KMS-11 (cell line): ENCODE measurements at regions not wholly inside any gene's neighbourhood (a gene's known extent, or its start where the extent isn't known, plus 50 kb on each side); places are given as distances from the start of the nearest gene placed in this dataset.

Experiments
- H2AFZ ChIP-seq: fragments of 200-600 bp; sonication (generic); 2 replicates; pipeline ENCODE4 v1.6.1; 2016; ENCODE audit warnings: antibody characterized with exemption, mixed run types, low read depth
- H3K27ac ChIP-seq: fragments of 200-600 bp; sonication (generic); 2 replicates; pipeline ENCODE4 v1.6.1; 2016; ENCODE audit warnings: mild to moderate bottlenecking, mixed run types
- H3K27me3 ChIP-seq: fragments of 200-600 bp; sonication (generic); 2 replicates; pipeline ENCODE4 v1.6.1; 2017; ENCODE audit warnings: mild to moderate bottlenecking, low read depth, mixed run types, moderate library complexity; ENCODE audit not compliant: insufficient read depth
- H3K36me3 ChIP-seq: fragments of 200-600 bp; sonication (generic); 2 replicates; pipeline ENCODE4 v1.6.1; 2017; ENCODE audit warnings: mild to moderate bottlenecking, mixed run types; ENCODE audit not compliant: insufficient read depth
- H3K4me1 ChIP-seq: fragments of 200-600 bp; sonication (generic); 2 replicates; pipeline ENCODE4 v1.6.1; 2016; ENCODE audit warnings: mild to moderate bottlenecking, low read depth, mixed run types; ENCODE audit not compliant: poor library complexity, severe bottlenecking
- H3K4me2 ChIP-seq: fragments of 200-600 bp; sonication (generic); 2 replicates; pipeline ENCODE4 v1.7.0; 2016; ENCODE audit warnings: mild to moderate bottlenecking, mixed run types
- H3K4me3 ChIP-seq: fragments of 200-600 bp; sonication (generic); IDR thresholded peaks from 2 replicates; pipeline ENCODE4 v1.6.1; 2017; ENCODE audit warnings: low read depth, low read length, mixed read lengths; ENCODE audit not compliant: insufficient read depth
- H3K79me2 ChIP-seq: fragments of 200-600 bp; sonication (generic); 2 replicates; pipeline ENCODE4 v1.6.1; 2016; ENCODE audit warnings: low read depth, mixed run types; ENCODE audit not compliant: insufficient read depth
- H3K9ac ChIP-seq: fragments of 200-600 bp; sonication (generic); 2 replicates; pipeline ENCODE4 v1.6.1; 2016; ENCODE audit warnings: mild to moderate bottlenecking, mixed run types
- H4K20me1 ChIP-seq: fragments of 200-600 bp; sonication (generic); 2 replicates; pipeline ENCODE4 v1.6.1; 2016; ENCODE audit warnings: mild to moderate bottlenecking, mixed run types; ENCODE audit not compliant: insufficient read depth
- CTCF ChIP-seq: fragments of 200-600 bp; sonication (generic); conservative IDR thresholded peaks from 2 replicates; pipeline ENCODE4 v1.6.1; 2017; ENCODE audit warnings: low read depth, mild to moderate bottlenecking, antibody characterized with exemption, low read length, moderate library complexity, mixed read lengths

- no peaks in the 10 kb centered on the region for H4K20me1 ChIP-seq
- H3K27ac ChIP-seq, result no peak overlapping the region
- no peak overlapping the region for H3K4me2 ChIP-seq
- H3K4me3 ChIP-seq, result no peak overlapping the region
- H2AFZ ChIP-seq, result no peak overlapping the region
- H3K79me2 ChIP-seq, result no peaks in the 10 kb centered on the region
- no peak overlapping the region for H3K9ac ChIP-seq
- no peaks in the 10 kb centered on the region for H3K36me3 ChIP-seq
- no peaks in the 10 kb centered on the region for H3K27me3 ChIP-seq
- no peak for TF ChIP-seq CTCF
- no peaks in the 10 kb centered on the region for H3K4me1 ChIP-seq
Observed at GRCh38 chr2:207279520-207279919, 113.8 kb upstream of the KLF7 start.

- H3K27ac ChIP-seq, result no peak overlapping the region
- H3K4me2 ChIP-seq, result no peak overlapping the region
- H3K36me3 ChIP-seq, result no peaks in the 10 kb centered on the region
- no peak overlapping the region for H2AFZ ChIP-seq
- no peaks in the 10 kb centered on the region for H3K4me1 ChIP-seq
- no peaks in the 10 kb centered on the region for H3K79me2 ChIP-seq
- H3K4me3 ChIP-seq, result no peak overlapping the region
- no peaks in the 10 kb centered on the region for H4K20me1 ChIP-seq
- no peak overlapping the region for H3K9ac ChIP-seq
- no peak for TF ChIP-seq CTCF
- H3K27me3 ChIP-seq, result no peaks in the 10 kb centered on the region
Observed at GRCh38 chr2:207281436-207281835, 115.7 kb upstream of the KLF7 start.

GRCh38 chr2:207282916-207283315, 117.2 kb upstream of the KLF7 start:
- no peaks in the 10 kb centered on the region for H4K20me1 ChIP-seq
- H3K36me3 ChIP-seq, result no peaks in the 10 kb centered on the region
- H3K27me3 ChIP-seq, result no peaks in the 10 kb centered on the region
- H3K4me2 ChIP-seq, result no peak overlapping the region
- H2AFZ ChIP-seq, result no peak overlapping the region
- H3K27ac ChIP-seq, result no peak overlapping the region
- TF ChIP-seq CTCF, result no peak
- H3K4me3 ChIP-seq, result no peak overlapping the region
- no peak overlapping the region for H3K9ac ChIP-seq
- H3K4me1 ChIP-seq, result no peaks in the 10 kb centered on the region
- H3K79me2 ChIP-seq, result no peaks in the 10 kb centered on the region

GRCh38 chr2:207283356-207283755, 117.6 kb upstream of the KLF7 start:
- H3K79me2 ChIP-seq, result no peaks in the 10 kb centered on the region
- H2AFZ ChIP-seq, result no peak overlapping the region
- H3K27ac ChIP-seq, result no peak overlapping the region
- H3K4me2 ChIP-seq, result no peak overlapping the region
- H4K20me1 ChIP-seq, result no peaks in the 10 kb centered on the region
- H3K4me3 ChIP-seq, result no peak overlapping the region
- H3K36me3 ChIP-seq, result no peaks in the 10 kb centered on the region
- no peaks in the 10 kb centered on the region for H3K27me3 ChIP-seq
- no peaks in the 10 kb centered on the region for H3K4me1 ChIP-seq
- no peak overlapping the region for H3K9ac ChIP-seq
- TF ChIP-seq CTCF, result no peak
